SK-N-SH (cell line): ENCODE measurements at regions not wholly inside any gene's neighbourhood (a gene's known extent, or its start where the extent isn't known, plus 50 kb on each side); places are given as distances from the start of the nearest gene placed in this dataset.

ENCODE experiments used
- CTCF ChIA-PET: fragments of 300-600, 350-600 bp; formaldehyde crosslinking; extraction: SDS; loops from one replicate; lab custom pipeline; 2021; lab: Yijun Ruan, JAX
- POLR2A ChIA-PET: fragments of 350-600 bp; sonication (Branson Sonifier 250); formaldehyde crosslinking; extraction: SDS; loops from one replicate; lab custom pipeline; 2020; ENCODE audit warnings: antibody characterized with exemption, inconsistent platforms; lab: Yijun Ruan, JAX
- DNase-seq: peaks from one replicate; pipeline ENCODE4 v3.0.0; 2012
- H2AFZ ChIP-seq: fragments of 200-600 bp; sonication (generic); 2 replicates; pipeline ENCODE4 v1.8.1; 2016; ENCODE audit warnings: antibody characterized with exemption, mild to moderate bottlenecking, low read depth
- H3F3A ChIP-seq: fragments of 200-600 bp; sonication (generic); replicated peaks from 2 replicates; pipeline ENCODE3; 2016; ENCODE audit warnings: antibody characterized with exemption, mild to moderate bottlenecking; ENCODE audit not compliant: insufficient read depth
- H3K27ac ChIP-seq, 2 experiments: fragments of 200-500 bp in 1 of 2; fragments of 200-600 bp in 1 of 2; sonication (Bioruptor generic) in 1 of 2; sonication (generic), shearing (Covaris generic) in 1 of 2; 2 replicates each; pipeline versions ENCODE4 v1.5.1 to v1.6.1; 2014 to 2016; ENCODE audit warnings: low read depth in 2 of 2, inconsistent platforms in 1 of 2, low read length in 1 of 2, mild to moderate bottlenecking in 1 of 2, mixed read lengths in 1 of 2
- H3K27me3 ChIP-seq: fragments of 200-600 bp; sonication (generic), shearing (Covaris generic); 2 replicates; pipeline ENCODE4 v1.6.1; 2016; ENCODE audit warnings: mixed run types; ENCODE audit not compliant: insufficient read depth
- H3K36me3 ChIP-seq, 2 experiments: fragments of 200-500 bp in 1 of 2; fragments of 200-600 bp in 1 of 2; sonication (Bioruptor generic) in 1 of 2; sonication (generic) in 1 of 2; replicated peaks in 1 of 2; 2 replicates each; pipeline versions ENCODE3 to v1.5.1; 2014 to 2016; ENCODE audit warnings: low read length in 1 of 2, mild to moderate bottlenecking in 1 of 2; ENCODE audit not compliant: insufficient read depth in 2 of 2, control insufficient read depth in 1 of 2
- H3K4me1 ChIP-seq, 2 experiments: fragments of 200-500 bp in 1 of 2; fragments of 200-600 bp in 1 of 2; sonication (Bioruptor generic) in 1 of 2; sonication (generic), shearing (Covaris generic) in 1 of 2; 2 replicates each; pipeline versions ENCODE4 v1.5.1 to v1.6.1; 2014 to 2016; ENCODE audit warnings: low read depth in 1 of 2, low read length in 1 of 2, mixed run types in 1 of 2; ENCODE audit not compliant: insufficient read depth in 2 of 2, control insufficient read depth in 1 of 2
- H3K4me2 ChIP-seq: fragments of 200-600 bp; sonication (generic), shearing (Covaris generic); 2 replicates; pipeline ENCODE4 v1.6.1; 2017; ENCODE audit warnings: mixed run types
- H3K4me3 ChIP-seq, 2 experiments: fragments of 200-500 bp in 1 of 2; fragments of 200-600 bp in 1 of 2; sonication (Bioruptor generic) in 1 of 2; sonication (generic), shearing (Covaris generic) in 1 of 2; 2 replicates each; pipeline versions ENCODE4 v1.5.1 to v1.8.1; 2014 to 2016; ENCODE audit warnings: low read depth in 2 of 2, inconsistent platforms in 1 of 2, low read length in 1 of 2, mild to moderate bottlenecking in 1 of 2, mixed read lengths in 1 of 2, moderate library complexity in 1 of 2
- H3K79me2 ChIP-seq: fragments of 200-600 bp; sonication (generic); 2 replicates; pipeline ENCODE4 v1.8.1; 2017; ENCODE audit warnings: mild to moderate bottlenecking; ENCODE audit not compliant: insufficient read depth
- H3K9ac ChIP-seq: fragments of 200-600 bp; sonication (generic); 2 replicates; pipeline ENCODE4 v1.6.1; 2017; ENCODE audit warnings: mixed run types
- H3K9me2 ChIP-seq: fragments of 200-600 bp; sonication (generic); 2 replicates; pipeline ENCODE4 v1.6.1; 2017; ENCODE audit warnings: mixed run types
- H3K9me3 ChIP-seq: fragments of 200-600 bp; sonication (generic); 2 replicates; pipeline ENCODE4 v1.6.1; 2017; ENCODE audit warnings: mixed run types, mild to moderate bottlenecking, moderate library complexity
- H4K20me1 ChIP-seq: fragments of 200-600 bp; sonication (generic); 2 replicates; pipeline ENCODE4 v1.6.1; 2017; ENCODE audit warnings: mild to moderate bottlenecking, mixed run types; ENCODE audit not compliant: insufficient read depth
- ELF1 ChIP-seq: IDR thresholded peaks from 2 replicates; pipeline ENCODE4 v1.4.0; 2012
- EP300 ChIP-seq, 2 experiments: IDR thresholded peaks; 2 replicates each; pipeline versions ENCODE4 v1.4.0 to v1.6.1; 2012; ENCODE audit warnings: borderline replicate concordance in 1 of 2, low read depth in 1 of 2, low read length in 1 of 2
- EZH2phosphoT487 ChIP-seq: fragments of 200-600 bp; sonication (generic); IDR thresholded peaks from 2 replicates; pipeline ENCODE4 v1.6.1; 2017; ENCODE audit warnings: low read depth, mixed run types, mild to moderate bottlenecking, antibody characterized with exemption, moderate library complexity, borderline replicate concordance
- JUND ChIP-seq: IDR thresholded peaks from 2 replicates; pipeline ENCODE4 v1.4.0; 2012
- MEF2A ChIP-seq: IDR thresholded peaks from 2 replicates; pipeline ENCODE4 v1.4.0; 2012; ENCODE audit warnings: low read depth, borderline replicate concordance
- MXI1 ChIP-seq: IDR thresholded peaks from 2 replicates; pipeline ENCODE4 v1.6.1; 2012; ENCODE audit warnings: mild to moderate bottlenecking, low read depth, low read length, improper control_type of control experiment
- RCOR1 ChIP-seq: fragments of 150-350 bp; IDR thresholded peaks from 2 replicates; pipeline ENCODE4 v1.6.1; 2017; ENCODE audit warnings: antibody characterized with exemption, low read length
- RFX5 ChIP-seq: IDR thresholded peaks from 2 replicates; pipeline ENCODE4 v1.6.1; 2012; ENCODE audit warnings: mild to moderate bottlenecking, improper control_type of control experiment, low read length
- TEAD4 ChIP-seq: IDR thresholded peaks from 2 replicates; pipeline ENCODE4 v1.4.0; 2012; ENCODE audit warnings: mild to moderate bottlenecking, borderline replicate concordance; ENCODE audit not compliant: insufficient read depth
- WGBS: methylation state at CpG from one replicate; pipeline ENCODE4 v1.1.6; 2017; ENCODE audit warnings: low lambda C conversion rate; 5-methylcytosine and 5-hydroxymethylcytosine counted together
- TF ChIP-seq, protein P1 (sequence below): IDR thresholded peaks from 2 replicates; pipeline ENCODE4 v1.6.1; 2012; ENCODE audit warnings: mild to moderate bottlenecking, low read depth, low read length, moderate library complexity
- TF ChIP-seq, protein P2 (sequence below): fragments of 150-350 bp; IDR thresholded peaks from 2 replicates; pipeline ENCODE4 v1.6.1; 2016; ENCODE audit warnings: mild to moderate bottlenecking, low read depth, low read length

GRCh38 chr6:66128243-66128642 lies 421.2 kb upstream of the EYS start:
- Histone ChIP-seq H3K36me3 (no peaks in the 10 kb centered on the region), H3K4me3 (no peak overlapping the region), H3K27ac (no peak overlapping the region), H3K9me3 (no peaks in the 10 kb centered on the region), H3K79me2 (no peaks in the 10 kb centered on the region), H3K9ac (no peak overlapping the region), H2AFZ (no peak overlapping the region), H3K27me3 (no peaks in the 10 kb centered on the region), H4K20me1 (no peaks in the 10 kb centered on the region), H3F3A (no peaks in the 10 kb centered on the region), H3K9me2 (no peaks in the 10 kb centered on the region), H3K4me1 (no peaks in the 10 kb centered on the region), H3K4me2 (no peak overlapping the region)
- no peak for TF ChIP-seq RFX5
- 17% methylated on average over 2 of the region's 2 CpGs for WGBS
- ChIA-PET POLR2A (no interaction called here), CTCF (no interaction called here)
- DNase-seq, result no peak

- Histone ChIP-seq H3K4me3 (no peak overlapping the region), H4K20me1 (no peaks in the 10 kb centered on the region), H3F3A (no peaks in the 10 kb centered on the region), H3K9ac (no peak overlapping the region), H3K36me3 (no peaks in the 10 kb centered on the region), H3K79me2 (no peaks in the 10 kb centered on the region), H3K4me1 (no peaks in the 10 kb centered on the region), H3K9me2 (no peaks in the 10 kb centered on the region), H3K4me2 (no peak overlapping the region), H3K27ac (no peak overlapping the region), H3K27me3 (no peaks in the 10 kb centered on the region), H3K9me3 (no peaks in the 10 kb centered on the region), H2AFZ (no peak overlapping the region)
- no peak for DNase-seq
- WGBS, result 36% methylated on average over 5 of the region's 5 CpGs
- ChIA-PET CTCF (no interaction called here), POLR2A (no interaction called here)
- TF ChIP-seq MEF2A (no peak), ELF1 (no peak), JUND (no peak), TEAD4 (no peak), EP300 (IDR thresholded peaks at IDR 0.05; ENCODE audit: borderline replicate concordance in 1 of 2, low read depth in 1 of 2, low read length in 1 of 2) (no peak), RCOR1 (no peak), EZH2phosphoT487 (no peak), MXI1 (no peak)
- TF ChIP-seq, protein P1, sequence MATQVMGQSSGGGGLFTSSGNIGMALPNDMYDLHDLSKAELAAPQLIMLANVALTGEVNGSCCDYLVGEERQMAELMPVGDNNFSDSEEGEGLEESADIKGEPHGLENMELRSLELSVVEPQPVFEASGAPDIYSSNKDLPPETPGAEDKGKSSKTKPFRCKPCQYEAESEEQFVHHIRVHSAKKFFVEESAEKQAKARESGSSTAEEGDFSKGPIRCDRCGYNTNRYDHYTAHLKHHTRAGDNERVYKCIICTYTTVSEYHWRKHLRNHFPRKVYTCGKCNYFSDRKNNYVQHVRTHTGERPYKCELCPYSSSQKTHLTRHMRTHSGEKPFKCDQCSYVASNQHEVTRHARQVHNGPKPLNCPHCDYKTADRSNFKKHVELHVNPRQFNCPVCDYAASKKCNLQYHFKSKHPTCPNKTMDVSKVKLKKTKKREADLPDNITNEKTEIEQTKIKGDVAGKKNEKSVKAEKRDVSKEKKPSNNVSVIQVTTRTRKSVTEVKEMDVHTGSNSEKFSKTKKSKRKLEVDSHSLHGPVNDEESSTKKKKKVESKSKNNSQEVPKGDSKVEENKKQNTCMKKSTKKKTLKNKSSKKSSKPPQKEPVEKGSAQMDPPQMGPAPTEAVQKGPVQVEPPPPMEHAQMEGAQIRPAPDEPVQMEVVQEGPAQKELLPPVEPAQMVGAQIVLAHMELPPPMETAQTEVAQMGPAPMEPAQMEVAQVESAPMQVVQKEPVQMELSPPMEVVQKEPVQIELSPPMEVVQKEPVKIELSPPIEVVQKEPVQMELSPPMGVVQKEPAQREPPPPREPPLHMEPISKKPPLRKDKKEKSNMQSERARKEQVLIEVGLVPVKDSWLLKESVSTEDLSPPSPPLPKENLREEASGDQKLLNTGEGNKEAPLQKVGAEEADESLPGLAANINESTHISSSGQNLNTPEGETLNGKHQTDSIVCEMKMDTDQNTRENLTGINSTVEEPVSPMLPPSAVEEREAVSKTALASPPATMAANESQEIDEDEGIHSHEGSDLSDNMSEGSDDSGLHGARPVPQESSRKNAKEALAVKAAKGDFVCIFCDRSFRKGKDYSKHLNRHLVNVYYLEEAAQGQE, result no peak
- TF ChIP-seq, protein P2, sequence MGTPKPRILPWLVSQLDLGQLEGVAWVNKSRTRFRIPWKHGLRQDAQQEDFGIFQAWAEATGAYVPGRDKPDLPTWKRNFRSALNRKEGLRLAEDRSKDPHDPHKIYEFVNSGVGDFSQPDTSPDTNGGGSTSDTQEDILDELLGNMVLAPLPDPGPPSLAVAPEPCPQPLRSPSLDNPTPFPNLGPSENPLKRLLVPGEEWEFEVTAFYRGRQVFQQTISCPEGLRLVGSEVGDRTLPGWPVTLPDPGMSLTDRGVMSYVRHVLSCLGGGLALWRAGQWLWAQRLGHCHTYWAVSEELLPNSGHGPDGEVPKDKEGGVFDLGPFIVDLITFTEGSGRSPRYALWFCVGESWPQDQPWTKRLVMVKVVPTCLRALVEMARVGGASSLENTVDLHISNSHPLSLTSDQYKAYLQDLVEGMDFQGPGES, result no peak
Observed at GRCh38 chr6:66127061-66127460, 420.0 kb upstream of the EYS start.
